SK-N-SH (cell line): ENCODE measurements at regions not wholly inside any gene's neighbourhood (a gene's known extent, or its start where the extent isn't known, plus 50 kb on each side); places are given as distances from the start of the nearest gene placed in this dataset.

ENCODE experiments used
- CTCF ChIA-PET: fragments of 300-600, 350-600 bp; formaldehyde crosslinking; extraction: SDS; loops from one replicate; lab custom pipeline; 2021; lab: Yijun Ruan, JAX
- POLR2A ChIA-PET: fragments of 350-600 bp; sonication (Branson Sonifier 250); formaldehyde crosslinking; extraction: SDS; loops from one replicate; lab custom pipeline; 2020; ENCODE audit warnings: antibody characterized with exemption, inconsistent platforms; lab: Yijun Ruan, JAX
- DNase-seq: peaks from one replicate; pipeline ENCODE4 v3.0.0; 2012
- H2AFZ ChIP-seq: fragments of 200-600 bp; sonication (generic); 2 replicates; pipeline ENCODE4 v1.8.1; 2016; ENCODE audit warnings: antibody characterized with exemption, mild to moderate bottlenecking, low read depth
- H3F3A ChIP-seq: fragments of 200-600 bp; sonication (generic); replicated peaks from 2 replicates; pipeline ENCODE3; 2016; ENCODE audit warnings: antibody characterized with exemption, mild to moderate bottlenecking; ENCODE audit not compliant: insufficient read depth
- H3K27ac ChIP-seq, 2 experiments: fragments of 200-500 bp in 1 of 2; fragments of 200-600 bp in 1 of 2; sonication (Bioruptor generic) in 1 of 2; sonication (generic), shearing (Covaris generic) in 1 of 2; 2 replicates each; pipeline versions ENCODE4 v1.5.1 to v1.6.1; 2014 to 2016; ENCODE audit warnings: low read depth in 2 of 2, inconsistent platforms in 1 of 2, low read length in 1 of 2, mild to moderate bottlenecking in 1 of 2, mixed read lengths in 1 of 2
- H3K27me3 ChIP-seq: fragments of 200-600 bp; sonication (generic), shearing (Covaris generic); 2 replicates; pipeline ENCODE4 v1.6.1; 2016; ENCODE audit warnings: mixed run types; ENCODE audit not compliant: insufficient read depth
- H3K36me3 ChIP-seq, 2 experiments: fragments of 200-500 bp in 1 of 2; fragments of 200-600 bp in 1 of 2; sonication (Bioruptor generic) in 1 of 2; sonication (generic) in 1 of 2; replicated peaks in 1 of 2; 2 replicates each; pipeline versions ENCODE3 to v1.5.1; 2014 to 2016; ENCODE audit warnings: low read length in 1 of 2, mild to moderate bottlenecking in 1 of 2; ENCODE audit not compliant: insufficient read depth in 2 of 2, control insufficient read depth in 1 of 2
- H3K4me1 ChIP-seq, 2 experiments: fragments of 200-500 bp in 1 of 2; fragments of 200-600 bp in 1 of 2; sonication (Bioruptor generic) in 1 of 2; sonication (generic), shearing (Covaris generic) in 1 of 2; 2 replicates each; pipeline versions ENCODE4 v1.5.1 to v1.6.1; 2014 to 2016; ENCODE audit warnings: low read depth in 1 of 2, low read length in 1 of 2, mixed run types in 1 of 2; ENCODE audit not compliant: insufficient read depth in 2 of 2, control insufficient read depth in 1 of 2
- H3K4me2 ChIP-seq: fragments of 200-600 bp; sonication (generic), shearing (Covaris generic); 2 replicates; pipeline ENCODE4 v1.6.1; 2017; ENCODE audit warnings: mixed run types
- H3K4me3 ChIP-seq, 2 experiments: fragments of 200-500 bp in 1 of 2; fragments of 200-600 bp in 1 of 2; sonication (Bioruptor generic) in 1 of 2; sonication (generic), shearing (Covaris generic) in 1 of 2; 2 replicates each; pipeline versions ENCODE4 v1.5.1 to v1.8.1; 2014 to 2016; ENCODE audit warnings: low read depth in 2 of 2, inconsistent platforms in 1 of 2, low read length in 1 of 2, mild to moderate bottlenecking in 1 of 2, mixed read lengths in 1 of 2, moderate library complexity in 1 of 2
- H3K79me2 ChIP-seq: fragments of 200-600 bp; sonication (generic); 2 replicates; pipeline ENCODE4 v1.8.1; 2017; ENCODE audit warnings: mild to moderate bottlenecking; ENCODE audit not compliant: insufficient read depth
- H3K9ac ChIP-seq: fragments of 200-600 bp; sonication (generic); 2 replicates; pipeline ENCODE4 v1.6.1; 2017; ENCODE audit warnings: mixed run types
- H3K9me2 ChIP-seq: fragments of 200-600 bp; sonication (generic); 2 replicates; pipeline ENCODE4 v1.6.1; 2017; ENCODE audit warnings: mixed run types
- H3K9me3 ChIP-seq: fragments of 200-600 bp; sonication (generic); 2 replicates; pipeline ENCODE4 v1.6.1; 2017; ENCODE audit warnings: mixed run types, mild to moderate bottlenecking, moderate library complexity
- H4K20me1 ChIP-seq: fragments of 200-600 bp; sonication (generic); 2 replicates; pipeline ENCODE4 v1.6.1; 2017; ENCODE audit warnings: mild to moderate bottlenecking, mixed run types; ENCODE audit not compliant: insufficient read depth
- ELF1 ChIP-seq: IDR thresholded peaks from 2 replicates; pipeline ENCODE4 v1.4.0; 2012
- EP300 ChIP-seq, 2 experiments: IDR thresholded peaks; 2 replicates each; pipeline versions ENCODE4 v1.4.0 to v1.6.1; 2012; ENCODE audit warnings: borderline replicate concordance in 1 of 2, low read depth in 1 of 2, low read length in 1 of 2
- EZH2phosphoT487 ChIP-seq: fragments of 200-600 bp; sonication (generic); IDR thresholded peaks from 2 replicates; pipeline ENCODE4 v1.6.1; 2017; ENCODE audit warnings: low read depth, mixed run types, mild to moderate bottlenecking, antibody characterized with exemption, moderate library complexity, borderline replicate concordance
- FOSL2 ChIP-seq: IDR thresholded peaks from 2 replicates; pipeline ENCODE4 v1.4.0; 2012; ENCODE audit warnings: low read depth, mild to moderate bottlenecking, moderate library complexity, borderline replicate concordance
- FOXJ3 ChIP-seq: sonication (generic); formaldehyde crosslinking; IDR thresholded peaks from 2 replicates; pipeline ENCODE4 v1.5.1; 2020; ENCODE audit warnings: mild to moderate bottlenecking, missing genetic modification reagents
- FOXM1 ChIP-seq: IDR thresholded peaks from 2 replicates; pipeline ENCODE4 v1.4.0; 2012; ENCODE audit warnings: low read depth, mild to moderate bottlenecking
- GABPA ChIP-seq: IDR thresholded peaks from 2 replicates; pipeline ENCODE4 v1.4.0; 2012; ENCODE audit warnings: low read depth, mild to moderate bottlenecking
- GATA2 ChIP-seq: sonication (generic); formaldehyde crosslinking; IDR thresholded peaks from 2 replicates; pipeline ENCODE4 v1.5.0; 2020; ENCODE audit warnings: mild to moderate bottlenecking, missing genetic modification reagents
- IRF3 ChIP-seq: fragments of 150-350 bp; IDR thresholded peaks from 2 replicates; pipeline ENCODE4 v1.6.1; 2016; ENCODE audit warnings: mild to moderate bottlenecking, low read depth, low read length
- JUND ChIP-seq: IDR thresholded peaks from 2 replicates; pipeline ENCODE4 v1.4.0; 2012
- MXI1 ChIP-seq: IDR thresholded peaks from 2 replicates; pipeline ENCODE4 v1.6.1; 2012; ENCODE audit warnings: mild to moderate bottlenecking, low read depth, low read length, improper control_type of control experiment
- NFIC ChIP-seq: IDR thresholded peaks from 2 replicates; pipeline ENCODE4 v1.4.0; 2012; ENCODE audit warnings: borderline replicate concordance
- POLR2AphosphoS5 ChIP-seq: IDR thresholded peaks from 2 replicates; pipeline ENCODE4 v1.6.1; 2012; ENCODE audit warnings: low read depth, low read length
- RCOR1 ChIP-seq: fragments of 150-350 bp; IDR thresholded peaks from 2 replicates; pipeline ENCODE4 v1.6.1; 2017; ENCODE audit warnings: antibody characterized with exemption, low read length
- REST ChIP-seq: IDR thresholded peaks from 2 replicates; pipeline ENCODE4 v1.6.1; 2012; ENCODE audit warnings: mild to moderate bottlenecking, low read depth, low read length, moderate library complexity
- RXRA ChIP-seq: IDR thresholded peaks from 2 replicates; pipeline ENCODE4 v1.4.0; 2012; ENCODE audit warnings: low read depth, mild to moderate bottlenecking, borderline replicate concordance
- SIN3A ChIP-seq: IDR thresholded peaks from 2 replicates; pipeline ENCODE4 v1.6.1; 2012; ENCODE audit warnings: low read depth, mild to moderate bottlenecking, low read length, moderate library complexity, borderline replicate concordance
- SMC3 ChIP-seq: IDR thresholded peaks from 2 replicates; pipeline ENCODE4 v1.6.1; 2012; ENCODE audit warnings: low read depth, low read length, improper control_type of control experiment
- TCF12 ChIP-seq: IDR thresholded peaks from 2 replicates; pipeline ENCODE4 v1.4.0; 2012
- USF1 ChIP-seq: IDR thresholded peaks from 2 replicates; pipeline ENCODE4 v1.4.0; 2012; ENCODE audit warnings: low read depth, borderline replicate concordance
- USF2 ChIP-seq: fragments of 150-350 bp; IDR thresholded peaks from 2 replicates; pipeline ENCODE4 v1.6.1; 2017; ENCODE audit warnings: antibody characterized with exemption, low read length, low read depth, borderline replicate concordance
- WGBS: methylation state at CpG from one replicate; pipeline ENCODE4 v1.1.6; 2017; ENCODE audit warnings: low lambda C conversion rate; 5-methylcytosine and 5-hydroxymethylcytosine counted together

- no peaks in the 10 kb centered on the region for H3K36me3 ChIP-seq
- no peak for DNase-seq
- no peak overlapping the region for H3K27ac ChIP-seq
- POLR2A ChIA-PET = no interaction called here
- no peak overlapping the region for H3K9ac ChIP-seq
- H4K20me1 ChIP-seq = no peaks in the 10 kb centered on the region
- H3K4me3 ChIP-seq = no peak overlapping the region
- no peaks in the 10 kb centered on the region for H3K9me3 ChIP-seq
- no peaks in the 10 kb centered on the region for H3K4me1 ChIP-seq
- H2AFZ ChIP-seq = no peak overlapping the region
- H3K9me2 ChIP-seq = no peaks in the 10 kb centered on the region
- CTCF ChIA-PET = no interaction called here
- no peak overlapping the region for H3K4me2 ChIP-seq
- H3F3A ChIP-seq = no peaks in the 10 kb centered on the region
- TF ChIP-seq GABPA (no peak), JUND (no peak), USF2 (no peak)
- H3K27me3 ChIP-seq = no peaks in the 10 kb centered on the region
- H3K79me2 ChIP-seq = no peaks in the 10 kb centered on the region
- 6% methylated on average over 1 of the region's 1 CpG for WGBS
Observed at GRCh38 chr5:42349163-42349562, 74.1 kb upstream of the GHR start.

GRCh38 chr5:42351956-42352355, 71.3 kb upstream of the GHR start:
- no peaks in the 10 kb centered on the region for H3K9me2 ChIP-seq
- no peak overlapping the region for H3K4me2 ChIP-seq
- no peak for TF ChIP-seq IRF3
- TF ChIP-seq EZH2phosphoT487 = no peak
- no peak for TF ChIP-seq FOXJ3 (CRISPR knock-in tag)
- TF ChIP-seq REST = no peak
- TF ChIP-seq POLR2AphosphoS5 = no peak
- no peak for TF ChIP-seq ELF1
- TF ChIP-seq FOSL2 = no peak
- TF ChIP-seq USF1 = no peak
- no peak for TF ChIP-seq RCOR1
- TF ChIP-seq RXRA = no peak
- no peak for TF ChIP-seq SMC3
- TF ChIP-seq FOXM1 = no peak
- TF ChIP-seq GATA2 (CRISPR knock-in tag) = no peak
- no peak for TF ChIP-seq TCF12
- no peak for TF ChIP-seq MXI1
- no peak for TF ChIP-seq GABPA
- no peak for TF ChIP-seq EP300 (IDR thresholded peaks at IDR 0.05; ENCODE audit: borderline replicate concordance in 1 of 2, low read depth in 1 of 2, low read length in 1 of 2)
- TF ChIP-seq NFIC = no peak
- no peak for TF ChIP-seq SIN3A
- TF ChIP-seq USF2 = no peak
- H3F3A ChIP-seq = no peaks in the 10 kb centered on the region
- no peaks in the 10 kb centered on the region for H3K36me3 ChIP-seq
- ChIA-PET CTCF (interaction anchor here (1.0 kb wide), 1 partner anchor 16 kb away, joined by 4 read pairs; no protein-coding TSS in a partner anchor), POLR2A (no interaction called here)
- WGBS = 10% methylated on average over 1 of the region's 1 CpG
- H3K27me3 ChIP-seq = no peaks in the 10 kb centered on the region
- no peaks in the 10 kb centered on the region for H3K4me1 ChIP-seq
- H3K27ac ChIP-seq = no peak overlapping the region
- no peak overlapping the region for H3K9ac ChIP-seq
- no peaks in the 10 kb centered on the region for H3K79me2 ChIP-seq
- H3K4me3 ChIP-seq = no peak overlapping the region
- no peaks in the 10 kb centered on the region for H3K9me3 ChIP-seq
- DNase-seq = no peak
- H4K20me1 ChIP-seq = no peaks in the 10 kb centered on the region
- no peak overlapping the region for H2AFZ ChIP-seq
